ENCODE measurements at regions not wholly inside any gene's neighbourhood (a gene's known extent, or its start where the extent isn't known, plus 50 kb on each side); places are given as distances from the start of the nearest gene placed in this dataset.

DNA sequence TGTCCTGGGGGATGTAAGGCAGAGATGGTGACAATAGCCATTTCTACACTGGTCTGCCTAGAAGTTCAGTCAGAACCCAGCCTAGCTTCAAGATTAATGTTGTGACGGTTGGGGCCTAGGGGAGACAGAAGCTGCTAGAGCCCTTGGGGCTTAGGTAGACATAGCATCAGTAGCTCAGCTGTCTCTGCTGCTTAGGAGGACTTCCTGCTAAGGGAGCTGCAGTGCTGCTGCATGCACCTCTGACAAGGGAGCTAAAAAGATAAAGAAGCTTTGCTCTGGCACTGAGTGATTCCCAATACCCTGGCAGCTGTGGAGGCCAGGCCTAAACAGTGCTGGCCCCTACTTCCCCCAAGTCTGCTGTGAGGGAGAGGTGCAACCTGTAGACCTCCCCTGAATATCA lies 116.0 kb downstream of the CT47B1 start:
- TF ChIP-seq, protein P1, sequence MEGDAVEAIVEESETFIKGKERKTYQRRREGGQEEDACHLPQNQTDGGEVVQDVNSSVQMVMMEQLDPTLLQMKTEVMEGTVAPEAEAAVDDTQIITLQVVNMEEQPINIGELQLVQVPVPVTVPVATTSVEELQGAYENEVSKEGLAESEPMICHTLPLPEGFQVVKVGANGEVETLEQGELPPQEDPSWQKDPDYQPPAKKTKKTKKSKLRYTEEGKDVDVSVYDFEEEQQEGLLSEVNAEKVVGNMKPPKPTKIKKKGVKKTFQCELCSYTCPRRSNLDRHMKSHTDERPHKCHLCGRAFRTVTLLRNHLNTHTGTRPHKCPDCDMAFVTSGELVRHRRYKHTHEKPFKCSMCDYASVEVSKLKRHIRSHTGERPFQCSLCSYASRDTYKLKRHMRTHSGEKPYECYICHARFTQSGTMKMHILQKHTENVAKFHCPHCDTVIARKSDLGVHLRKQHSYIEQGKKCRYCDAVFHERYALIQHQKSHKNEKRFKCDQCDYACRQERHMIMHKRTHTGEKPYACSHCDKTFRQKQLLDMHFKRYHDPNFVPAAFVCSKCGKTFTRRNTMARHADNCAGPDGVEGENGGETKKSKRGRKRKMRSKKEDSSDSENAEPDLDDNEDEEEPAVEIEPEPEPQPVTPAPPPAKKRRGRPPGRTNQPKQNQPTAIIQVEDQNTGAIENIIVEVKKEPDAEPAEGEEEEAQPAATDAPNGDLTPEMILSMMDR (IDR thresholded peaks at IDR 0.05), result no peak
- TF ChIP-seq POLR2AphosphoS5 (IDR thresholded peaks at IDR 0.05), result no peak
- no peak for TF ChIP-seq POLR2A (IDR thresholded peaks at IDR 0.05)
